SK-N-SH (cell line): ENCODE measurements at regions not wholly inside any gene's neighbourhood (a gene's known extent, or its start where the extent isn't known, plus 50 kb on each side); places are given as distances from the start of the nearest gene placed in this dataset.

Source experiments
- CTCF ChIA-PET: fragments of 300-600, 350-600 bp; formaldehyde crosslinking; extraction: SDS; loops from one replicate; lab custom pipeline; 2021; lab: Yijun Ruan, JAX
- POLR2A ChIA-PET: fragments of 350-600 bp; sonication (Branson Sonifier 250); formaldehyde crosslinking; extraction: SDS; loops from one replicate; lab custom pipeline; 2020; ENCODE audit warnings: antibody characterized with exemption, inconsistent platforms; lab: Yijun Ruan, JAX
- DNase-seq: peaks from one replicate; pipeline ENCODE4 v3.0.0; 2012
- H2AFZ ChIP-seq: fragments of 200-600 bp; sonication (generic); 2 replicates; pipeline ENCODE4 v1.8.1; 2016; ENCODE audit warnings: antibody characterized with exemption, mild to moderate bottlenecking, low read depth
- H3F3A ChIP-seq: fragments of 200-600 bp; sonication (generic); replicated peaks from 2 replicates; pipeline ENCODE3; 2016; ENCODE audit warnings: antibody characterized with exemption, mild to moderate bottlenecking; ENCODE audit not compliant: insufficient read depth
- H3K27ac ChIP-seq, 2 experiments: fragments of 200-500 bp in 1 of 2; fragments of 200-600 bp in 1 of 2; sonication (Bioruptor generic) in 1 of 2; sonication (generic), shearing (Covaris generic) in 1 of 2; 2 replicates each; pipeline versions ENCODE4 v1.5.1 to v1.6.1; 2014 to 2016; ENCODE audit warnings: low read depth in 2 of 2, inconsistent platforms in 1 of 2, low read length in 1 of 2, mild to moderate bottlenecking in 1 of 2, mixed read lengths in 1 of 2
- H3K27me3 ChIP-seq: fragments of 200-600 bp; sonication (generic), shearing (Covaris generic); 2 replicates; pipeline ENCODE4 v1.6.1; 2016; ENCODE audit warnings: mixed run types; ENCODE audit not compliant: insufficient read depth
- H3K36me3 ChIP-seq, 2 experiments: fragments of 200-500 bp in 1 of 2; fragments of 200-600 bp in 1 of 2; sonication (Bioruptor generic) in 1 of 2; sonication (generic) in 1 of 2; replicated peaks in 1 of 2; 2 replicates each; pipeline versions ENCODE3 to v1.5.1; 2014 to 2016; ENCODE audit warnings: low read length in 1 of 2, mild to moderate bottlenecking in 1 of 2; ENCODE audit not compliant: insufficient read depth in 2 of 2, control insufficient read depth in 1 of 2
- H3K4me1 ChIP-seq, 2 experiments: fragments of 200-500 bp in 1 of 2; fragments of 200-600 bp in 1 of 2; sonication (Bioruptor generic) in 1 of 2; sonication (generic), shearing (Covaris generic) in 1 of 2; 2 replicates each; pipeline versions ENCODE4 v1.5.1 to v1.6.1; 2014 to 2016; ENCODE audit warnings: low read depth in 1 of 2, low read length in 1 of 2, mixed run types in 1 of 2; ENCODE audit not compliant: insufficient read depth in 2 of 2, control insufficient read depth in 1 of 2
- H3K4me2 ChIP-seq: fragments of 200-600 bp; sonication (generic), shearing (Covaris generic); 2 replicates; pipeline ENCODE4 v1.6.1; 2017; ENCODE audit warnings: mixed run types
- H3K4me3 ChIP-seq, 2 experiments: fragments of 200-500 bp in 1 of 2; fragments of 200-600 bp in 1 of 2; sonication (Bioruptor generic) in 1 of 2; sonication (generic), shearing (Covaris generic) in 1 of 2; 2 replicates each; pipeline versions ENCODE4 v1.5.1 to v1.8.1; 2014 to 2016; ENCODE audit warnings: low read depth in 2 of 2, inconsistent platforms in 1 of 2, low read length in 1 of 2, mild to moderate bottlenecking in 1 of 2, mixed read lengths in 1 of 2, moderate library complexity in 1 of 2
- H3K79me2 ChIP-seq: fragments of 200-600 bp; sonication (generic); 2 replicates; pipeline ENCODE4 v1.8.1; 2017; ENCODE audit warnings: mild to moderate bottlenecking; ENCODE audit not compliant: insufficient read depth
- H3K9ac ChIP-seq: fragments of 200-600 bp; sonication (generic); 2 replicates; pipeline ENCODE4 v1.6.1; 2017; ENCODE audit warnings: mixed run types
- H3K9me2 ChIP-seq: fragments of 200-600 bp; sonication (generic); 2 replicates; pipeline ENCODE4 v1.6.1; 2017; ENCODE audit warnings: mixed run types
- H3K9me3 ChIP-seq: fragments of 200-600 bp; sonication (generic); 2 replicates; pipeline ENCODE4 v1.6.1; 2017; ENCODE audit warnings: mixed run types, mild to moderate bottlenecking, moderate library complexity
- H4K20me1 ChIP-seq: fragments of 200-600 bp; sonication (generic); 2 replicates; pipeline ENCODE4 v1.6.1; 2017; ENCODE audit warnings: mild to moderate bottlenecking, mixed run types; ENCODE audit not compliant: insufficient read depth
- FOSL2 ChIP-seq: IDR thresholded peaks from 2 replicates; pipeline ENCODE4 v1.4.0; 2012; ENCODE audit warnings: low read depth, mild to moderate bottlenecking, moderate library complexity, borderline replicate concordance
- FOXM1 ChIP-seq: IDR thresholded peaks from 2 replicates; pipeline ENCODE4 v1.4.0; 2012; ENCODE audit warnings: low read depth, mild to moderate bottlenecking
- GABPA ChIP-seq: IDR thresholded peaks from 2 replicates; pipeline ENCODE4 v1.4.0; 2012; ENCODE audit warnings: low read depth, mild to moderate bottlenecking
- JUND ChIP-seq: IDR thresholded peaks from 2 replicates; pipeline ENCODE4 v1.4.0; 2012
- MXI1 ChIP-seq: IDR thresholded peaks from 2 replicates; pipeline ENCODE4 v1.6.1; 2012; ENCODE audit warnings: mild to moderate bottlenecking, low read depth, low read length, improper control_type of control experiment
- RFX5 ChIP-seq: IDR thresholded peaks from 2 replicates; pipeline ENCODE4 v1.6.1; 2012; ENCODE audit warnings: mild to moderate bottlenecking, improper control_type of control experiment, low read length
- SIN3A ChIP-seq: IDR thresholded peaks from 2 replicates; pipeline ENCODE4 v1.6.1; 2012; ENCODE audit warnings: low read depth, mild to moderate bottlenecking, low read length, moderate library complexity, borderline replicate concordance
- TCF12 ChIP-seq: IDR thresholded peaks from 2 replicates; pipeline ENCODE4 v1.4.0; 2012
- YY1 ChIP-seq: IDR thresholded peaks from 2 replicates; pipeline ENCODE4 v1.4.0; 2012; ENCODE audit warnings: low read depth, mild to moderate bottlenecking
- WGBS: methylation state at CpG from one replicate; pipeline ENCODE4 v1.1.6; 2017; ENCODE audit warnings: low lambda C conversion rate; 5-methylcytosine and 5-hydroxymethylcytosine counted together
- TF ChIP-seq, protein P1 (sequence below): IDR thresholded peaks from 2 replicates; pipeline ENCODE4 v1.6.1; 2012; ENCODE audit warnings: mild to moderate bottlenecking, low read depth, low read length, moderate library complexity
- TF ChIP-seq, protein P2 (sequence below): fragments of 150-350 bp; IDR thresholded peaks from 2 replicates; pipeline ENCODE4 v1.6.1; 2017; ENCODE audit warnings: antibody characterized with exemption, low read length, low read depth, borderline replicate concordance
- TF ChIP-seq, protein P3 (sequence below): IDR thresholded peaks from 2 replicates; pipeline ENCODE4 v1.4.0; 2012; ENCODE audit warnings: low read depth
- TF ChIP-seq, protein P4 (sequence below): IDR thresholded peaks from 2 replicates; pipeline ENCODE4 v1.4.0; 2012; ENCODE audit warnings: low read depth, borderline replicate concordance

DNA sequence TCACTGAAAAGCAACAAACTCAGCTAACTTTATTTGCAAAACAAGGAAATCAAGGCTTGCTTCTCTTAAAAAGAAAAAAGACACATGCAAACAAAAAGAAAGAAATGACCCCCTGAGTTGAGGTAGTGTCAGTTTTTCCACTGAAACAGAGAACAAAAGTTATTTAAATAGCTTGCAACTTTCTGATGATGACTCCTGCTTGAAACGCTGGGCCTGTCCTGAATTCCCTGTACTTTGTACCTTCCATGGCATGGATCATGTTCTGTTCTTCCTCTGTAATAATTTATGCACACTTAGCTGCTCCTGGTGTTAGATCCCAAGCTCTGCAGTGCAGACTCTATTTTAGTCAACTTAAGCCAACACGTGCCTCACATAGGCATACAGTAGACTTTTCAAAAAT, 84.0 kb downstream of the SKA1 start:
- no peaks in the 10 kb centered on the region for H3K4me1 ChIP-seq
- H3K79me2 ChIP-seq = no peaks in the 10 kb centered on the region
- H2AFZ ChIP-seq = no peak overlapping the region
- no peaks in the 10 kb centered on the region for H3K9me2 ChIP-seq
- no peaks in the 10 kb centered on the region for H3F3A ChIP-seq
- H3K27ac ChIP-seq = no peak overlapping the region
- H4K20me1 ChIP-seq = no peaks in the 10 kb centered on the region
- H3K4me2 ChIP-seq = no peak overlapping the region
- CTCF ChIA-PET = interaction anchor here (0.8 to 1.2 kb wide), 2 partner anchors 12 to 31 kb away, joined by 3 read pairs; no protein-coding TSS in a partner anchor
- no peak overlapping the region for H3K9ac ChIP-seq
- H3K27me3 ChIP-seq = no peaks in the 10 kb centered on the region
- no peak for DNase-seq
- no peaks in the 10 kb centered on the region for H3K9me3 ChIP-seq
- WGBS = 17% methylated on average over 2 of the region's 2 CpGs
- H3K36me3 ChIP-seq = no peaks in the 10 kb centered on the region
- POLR2A ChIA-PET = no interaction called here
- TF ChIP-seq TCF12 (no peak), MXI1 (no peak), FOSL2 (no peak), FOXM1 (no peak), SIN3A (no peak), GABPA (no peak), YY1 (no peak), JUND (no peak)
- TF ChIP-seq, protein P1, sequence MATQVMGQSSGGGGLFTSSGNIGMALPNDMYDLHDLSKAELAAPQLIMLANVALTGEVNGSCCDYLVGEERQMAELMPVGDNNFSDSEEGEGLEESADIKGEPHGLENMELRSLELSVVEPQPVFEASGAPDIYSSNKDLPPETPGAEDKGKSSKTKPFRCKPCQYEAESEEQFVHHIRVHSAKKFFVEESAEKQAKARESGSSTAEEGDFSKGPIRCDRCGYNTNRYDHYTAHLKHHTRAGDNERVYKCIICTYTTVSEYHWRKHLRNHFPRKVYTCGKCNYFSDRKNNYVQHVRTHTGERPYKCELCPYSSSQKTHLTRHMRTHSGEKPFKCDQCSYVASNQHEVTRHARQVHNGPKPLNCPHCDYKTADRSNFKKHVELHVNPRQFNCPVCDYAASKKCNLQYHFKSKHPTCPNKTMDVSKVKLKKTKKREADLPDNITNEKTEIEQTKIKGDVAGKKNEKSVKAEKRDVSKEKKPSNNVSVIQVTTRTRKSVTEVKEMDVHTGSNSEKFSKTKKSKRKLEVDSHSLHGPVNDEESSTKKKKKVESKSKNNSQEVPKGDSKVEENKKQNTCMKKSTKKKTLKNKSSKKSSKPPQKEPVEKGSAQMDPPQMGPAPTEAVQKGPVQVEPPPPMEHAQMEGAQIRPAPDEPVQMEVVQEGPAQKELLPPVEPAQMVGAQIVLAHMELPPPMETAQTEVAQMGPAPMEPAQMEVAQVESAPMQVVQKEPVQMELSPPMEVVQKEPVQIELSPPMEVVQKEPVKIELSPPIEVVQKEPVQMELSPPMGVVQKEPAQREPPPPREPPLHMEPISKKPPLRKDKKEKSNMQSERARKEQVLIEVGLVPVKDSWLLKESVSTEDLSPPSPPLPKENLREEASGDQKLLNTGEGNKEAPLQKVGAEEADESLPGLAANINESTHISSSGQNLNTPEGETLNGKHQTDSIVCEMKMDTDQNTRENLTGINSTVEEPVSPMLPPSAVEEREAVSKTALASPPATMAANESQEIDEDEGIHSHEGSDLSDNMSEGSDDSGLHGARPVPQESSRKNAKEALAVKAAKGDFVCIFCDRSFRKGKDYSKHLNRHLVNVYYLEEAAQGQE = no peak
- TF ChIP-seq, protein P2, sequence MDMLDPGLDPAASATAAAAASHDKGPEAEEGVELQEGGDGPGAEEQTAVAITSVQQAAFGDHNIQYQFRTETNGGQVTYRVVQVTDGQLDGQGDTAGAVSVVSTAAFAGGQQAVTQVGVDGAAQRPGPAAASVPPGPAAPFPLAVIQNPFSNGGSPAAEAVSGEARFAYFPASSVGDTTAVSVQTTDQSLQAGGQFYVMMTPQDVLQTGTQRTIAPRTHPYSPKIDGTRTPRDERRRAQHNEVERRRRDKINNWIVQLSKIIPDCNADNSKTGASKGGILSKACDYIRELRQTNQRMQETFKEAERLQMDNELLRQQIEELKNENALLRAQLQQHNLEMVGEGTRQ = no peak
- TF ChIP-seq, all 33 proteins: peak for 0
- no peak overlapping the region for H3K4me3 ChIP-seq

DNA sequence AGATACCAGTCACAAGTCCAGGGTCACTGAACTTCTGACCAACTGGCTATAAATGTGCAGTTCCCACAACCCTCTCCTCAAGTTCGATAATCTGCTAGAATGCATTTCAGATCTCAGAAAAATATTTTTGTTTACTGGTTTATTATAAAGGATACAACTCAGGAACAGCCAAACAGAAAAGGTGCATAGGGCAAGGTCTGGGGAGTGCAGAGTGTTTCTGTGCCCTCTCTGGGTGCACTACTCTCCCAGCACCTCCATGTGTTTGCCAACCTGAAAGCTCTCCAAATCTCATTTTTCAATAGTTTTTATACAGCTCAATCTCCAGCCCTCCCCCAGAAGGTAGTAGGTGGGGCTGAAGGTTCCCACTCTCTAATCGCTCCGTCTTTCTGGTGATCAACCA, 85.2 kb downstream of the SKA1 start:
- Histone ChIP-seq H3K79me2 (no peaks in the 10 kb centered on the region), H3K4me2 (no peak overlapping the region), H3K27me3 (no peaks in the 10 kb centered on the region), H3K9ac (no peak overlapping the region), H3K9me3 (no peaks in the 10 kb centered on the region)
- 45% methylated on average over 3 of the region's 3 CpGs for WGBS
- DNase-seq = no peak
- CTCF ChIA-PET = no interaction called here
- TF ChIP-seq RFX5 (no peak), FOSL2 (no peak)
- TF ChIP-seq, protein P3, sequence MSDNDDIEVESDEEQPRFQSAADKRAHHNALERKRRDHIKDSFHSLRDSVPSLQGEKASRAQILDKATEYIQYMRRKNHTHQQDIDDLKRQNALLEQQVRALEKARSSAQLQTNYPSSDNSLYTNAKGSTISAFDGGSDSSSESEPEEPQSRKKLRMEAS = no peak
- TF ChIP-seq, protein P4, sequence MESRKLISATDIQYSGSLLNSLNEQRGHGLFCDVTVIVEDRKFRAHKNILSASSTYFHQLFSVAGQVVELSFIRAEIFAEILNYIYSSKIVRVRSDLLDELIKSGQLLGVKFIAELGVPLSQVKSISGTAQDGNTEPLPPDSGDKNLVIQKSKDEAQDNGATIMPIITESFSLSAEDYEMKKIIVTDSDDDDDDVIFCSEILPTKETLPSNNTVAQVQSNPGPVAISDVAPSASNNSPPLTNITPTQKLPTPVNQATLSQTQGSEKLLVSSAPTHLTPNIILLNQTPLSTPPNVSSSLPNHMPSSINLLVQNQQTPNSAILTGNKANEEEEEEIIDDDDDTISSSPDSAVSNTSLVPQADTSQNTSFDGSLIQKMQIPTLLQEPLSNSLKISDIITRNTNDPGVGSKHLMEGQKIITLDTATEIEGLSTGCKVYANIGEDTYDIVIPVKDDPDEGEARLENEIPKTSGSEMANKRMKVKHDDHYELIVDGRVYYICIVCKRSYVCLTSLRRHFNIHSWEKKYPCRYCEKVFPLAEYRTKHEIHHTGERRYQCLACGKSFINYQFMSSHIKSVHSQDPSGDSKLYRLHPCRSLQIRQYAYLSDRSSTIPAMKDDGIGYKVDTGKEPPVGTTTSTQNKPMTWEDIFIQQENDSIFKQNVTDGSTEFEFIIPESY = no peak
- TF ChIP-seq, protein P1 = no peak
- TF ChIP-seq, all 33 proteins: peak for 0
- Histone ChIP-seq H3K27ac (no peak overlapping the region), H2AFZ (no peak overlapping the region), H3K36me3 (no peaks in the 10 kb centered on the region), H3F3A (no peaks in the 10 kb centered on the region), H3K4me3 (no peak overlapping the region), H4K20me1 (no peaks in the 10 kb centered on the region), H3K9me2 (no peaks in the 10 kb centered on the region), H3K4me1 (no peaks in the 10 kb centered on the region)
- POLR2A ChIA-PET = no interaction called here
